HL-60 (cell line): ENCODE measurements at regions not wholly inside any gene's neighbourhood (a gene's known extent, or its start where the extent isn't known, plus 50 kb on each side); places are given as distances from the start of the nearest gene placed in this dataset.
A peak's percentile ranks its signal among the peaks of the same experiment; 100 is the strongest.

Experiments
- CTCF ChIP-seq: IDR thresholded peaks from one replicate; pipeline ENCODE4 v1.5.1; 2011; ENCODE audit warnings: low read length, control low read depth, inconsistent platforms; ENCODE audit not compliant: insufficient read depth
- REST ChIP-seq: IDR thresholded peaks from 2 replicates; pipeline ENCODE4 v1.6.1; 2012; ENCODE audit warnings: low read depth; ENCODE audit not compliant: insufficient replicate concordance

GRCh38 chr10:23826421-23826820 is 382.5 kb upstream of the KIAA1217 start:
- TF ChIP-seq CTCF (no peak), REST (peak; percentile 95)
